Neuronal stem cell (in vitro differentiated cells): ENCODE measurements at regions not wholly inside any gene's neighbourhood (a gene's known extent, or its start where the extent isn't known, plus 50 kb on each side); places are given as distances from the start of the nearest gene placed in this dataset.

Experiments
- DNase-seq: peaks from one replicate; pipeline ENCODE4 v3.0.0-alpha.2; 2013; ENCODE audit warnings: low spot score
- H2AFZ ChIP-seq: one replicate; pipeline ENCODE4 v1.6.1; 2013; ENCODE audit warnings: mild to moderate bottlenecking, low read length, inconsistent platforms
- H2AK5ac ChIP-seq: 2 replicates; pipeline ENCODE4 v1.6.1; 2013; ENCODE audit warnings: low read depth, mild to moderate bottlenecking, inconsistent platforms, low read length, moderate library complexity, mixed read lengths
- H2BK120ac ChIP-seq: 2 replicates; pipeline ENCODE4 v1.6.1; 2013; ENCODE audit warnings: low read depth, mild to moderate bottlenecking, inconsistent platforms, low read length, moderate library complexity, mixed read lengths
- H2BK12ac ChIP-seq: one replicate; pipeline ENCODE4 v1.6.1; 2013; ENCODE audit warnings: low read length, inconsistent platforms
- H2BK15ac ChIP-seq: 2 replicates; pipeline ENCODE4 v1.6.1; 2013; ENCODE audit warnings: mild to moderate bottlenecking, low read length, inconsistent platforms, mixed read lengths
- H2BK5ac ChIP-seq: one replicate; pipeline ENCODE4 v1.6.1; 2013; ENCODE audit warnings: inconsistent platforms, mild to moderate bottlenecking, low read length, moderate library complexity
- H3K14ac ChIP-seq: one replicate; pipeline ENCODE4 v1.6.1; 2013; ENCODE audit warnings: low read length, inconsistent platforms
- H3K18ac ChIP-seq: 2 replicates; pipeline ENCODE4 v1.6.1; 2013; ENCODE audit warnings: low read length, inconsistent platforms
- H3K23ac ChIP-seq: 2 replicates; pipeline ENCODE4 v1.6.1; 2013; ENCODE audit warnings: low read depth, mild to moderate bottlenecking, mixed read lengths, low read length, inconsistent platforms; ENCODE audit not compliant: poor library complexity
- H3K27ac ChIP-seq: replicated peaks from 3 replicates; pipeline ENCODE4 v1.5.1; 2013; ENCODE audit warnings: low read length, inconsistent platforms
- H3K27me3 ChIP-seq, 3 experiments: 2 replicates each; pipeline ENCODE4 v1.6.1; 2013; ENCODE audit warnings: low read length in 3 of 3, mild to moderate bottlenecking in 2 of 3, inconsistent platforms in 1 of 3, low read depth in 1 of 3, mixed read lengths in 1 of 3, moderate library complexity in 1 of 3; ENCODE audit not compliant: control insufficient read depth in 3 of 3, insufficient read depth in 3 of 3
- H3K36me3 ChIP-seq, 2 donors: replicated peaks in 1 of 2; 2 replicates each; pipeline ENCODE4 v1.6.1; 2013; ENCODE audit warnings: low read length in 2 of 2; ENCODE audit not compliant: control insufficient read depth in 2 of 2, insufficient read depth in 2 of 2
- H3K4ac ChIP-seq: 2 replicates; pipeline ENCODE4 v1.6.1; 2013; ENCODE audit warnings: inconsistent platforms, mild to moderate bottlenecking, low read length, moderate library complexity
- H3K4me1 ChIP-seq, 2 donors: 1 replicate in 1 of 2; 2 replicates in 1 of 2; pipeline ENCODE4 v1.6.1; 2013; ENCODE audit warnings: low read length in 2 of 2, low read depth in 1 of 2; ENCODE audit not compliant: control insufficient read depth in 2 of 2, insufficient read depth in 1 of 2
- H3K4me2 ChIP-seq: one replicate; pipeline ENCODE4 v1.6.1; 2013; ENCODE audit warnings: mild to moderate bottlenecking, low read length, inconsistent platforms; ENCODE audit not compliant: insufficient read depth, poor library complexity, severe bottlenecking
- H3K4me3 ChIP-seq, 2 donors: 2 replicates each; pipeline ENCODE4 v1.5.1; 2013; ENCODE audit warnings: low read length in 2 of 2, mild to moderate bottlenecking in 2 of 2, inconsistent platforms in 1 of 2, moderate library complexity in 1 of 2
- H3K79me1 ChIP-seq: one replicate; pipeline ENCODE4 v1.6.1; 2013; ENCODE audit warnings: low read depth, mild to moderate bottlenecking, inconsistent platforms, low read length, moderate library complexity
- H3K9ac ChIP-seq: one replicate; pipeline ENCODE4 v1.6.1; 2013; ENCODE audit warnings: mild to moderate bottlenecking, low read depth, low read length, inconsistent platforms; ENCODE audit not compliant: poor library complexity
- H3K9me3 ChIP-seq, 2 donors: replicated peaks in 1 of 2; 2 replicates each; pipeline versions ENCODE3 to v1.6.1; 2013; ENCODE audit warnings: low read length in 2 of 2, mild to moderate bottlenecking in 2 of 2, inconsistent platforms in 1 of 2, low read depth in 1 of 2, mixed read lengths in 1 of 2, moderate library complexity in 1 of 2; ENCODE audit not compliant: control insufficient read depth in 2 of 2, insufficient read depth in 1 of 2
- H4K8ac ChIP-seq: one replicate; pipeline ENCODE4 v1.6.1; 2013; ENCODE audit warnings: low read depth, mild to moderate bottlenecking, inconsistent platforms, low read length, moderate library complexity
- H4K91ac ChIP-seq: one replicate; pipeline ENCODE4 v1.6.1; 2013; ENCODE audit warnings: low read length, low read depth, mild to moderate bottlenecking, inconsistent platforms; ENCODE audit not compliant: poor library complexity
- WGBS, 2 donors: extraction: QIAGEN DNeasy Blood & Tissue Kit; methylation state at CpG; one replicate each; pipeline ENCODE4 v1.1.7; 2013; ENCODE audit warnings: missing lambda C conversion rate in 2 of 2, mixed read lengths in 1 of 2; ENCODE audit not compliant: insufficient read length in 2 of 2, insufficient replicate concordance in 1 of 2; ENCODE audit errors: extremely low coverage in 2 of 2; 5-methylcytosine and 5-hydroxymethylcytosine counted together

- Histone ChIP-seq H3K9ac (no peak overlapping the region), H2BK12ac (no peak overlapping the region), H4K8ac (no peak overlapping the region), H3K4me2 (no peak overlapping the region), H3K18ac (no peak overlapping the region), H2BK120ac (no peak overlapping the region), H3K27ac (no peak overlapping the region), H3K9me3 (no peaks in the 10 kb centered on the region), H4K91ac (no peak overlapping the region), H3K79me1 (peaks cover 4% of the 10 kb centered on the region), H3K23ac (no peak overlapping the region), H3K4me3 (no peak overlapping the region), H2AK5ac (no peak overlapping the region), H3K36me3 (no peaks in the 10 kb centered on the region), H3K27me3 (peaks cover 0 to 23% (median 9%) of the 10 kb centered on the region in 3 experiments), H2AFZ (no peak overlapping the region), H3K4me1 (peaks cover 0 to 6% of the 10 kb centered on the region in 2 donors), H2BK15ac (no peak overlapping the region), H3K14ac (no peak overlapping the region), H2BK5ac (no peak overlapping the region), H3K4ac (no peak overlapping the region)
- WGBS, 2 donors: no CpG with 5 or more reads among the region's 1 CpG
- no peak for DNase-seq
Measured at GRCh38 chr2:174686430-174686829, 77.8 kb downstream of the CHRNA1 start.

GRCh38 chr2:174683392-174683759, 80.9 kb downstream of the CHRNA1 start:
- Histone ChIP-seq H3K79me1 (peaks cover 2% of the 10 kb centered on the region), H3K9ac (peak overlapping the region; percentile 79), H3K4me1 (peaks cover 3 to 4% of the 10 kb centered on the region in 2 donors), H3K27me3 (peaks cover 0 to 20% (median 9%) of the 10 kb centered on the region in 3 experiments), H3K9me3 (no peaks in the 10 kb centered on the region), H4K91ac (no peak overlapping the region), H3K18ac (peak overlapping the region; percentile 81), H3K4me2 (peak overlapping the region; percentile 96), H2AFZ (peak overlapping the region; percentile 96), H3K4ac (no peak overlapping the region), H2BK5ac (no peak overlapping the region), H3K23ac (no peak overlapping the region), H3K27ac (no peak overlapping the region), H2BK12ac (no peak overlapping the region), H3K36me3 (peaks cover 0 to 15% of the 10 kb centered on the region in 2 donors), H4K8ac (no peak overlapping the region), H3K4me3 (peak overlapping the region; percentile 67 to 72), H3K14ac (no peak overlapping the region), H2BK120ac (no peak overlapping the region), H2AK5ac (no peak overlapping the region), H2BK15ac (no peak overlapping the region)
- DNase-seq: peak; percentile 20
- WGBS, 2 donors: no CpG with 5 or more reads among the region's 10 CpGs

- Histone ChIP-seq H2AK5ac (no peak overlapping the region), H3K4me3 (peak overlapping the region; percentile 72 to 95), H3K9ac (peak overlapping the region; percentile 95), H3K27ac (peak overlapping the region; percentile 21), H4K91ac (no peak overlapping the region), H2BK12ac (no peak overlapping the region), H2AFZ (peak overlapping the region; percentile 96), H3K27me3 (peaks cover 0 to 20% (median 9%) of the 10 kb centered on the region in 3 experiments), H3K4ac (no peak overlapping the region), H3K4me2 (peak overlapping the region; percentile 96), H3K14ac (peak overlapping the region; percentile 50), H4K8ac (no peak overlapping the region), H3K9me3 (no peaks in the 10 kb centered on the region), H2BK15ac (peak overlapping the region; percentile 41), H3K79me1 (peaks cover 2% of the 10 kb centered on the region), H3K4me1 (peaks cover 3 to 4% of the 10 kb centered on the region in 2 donors), H3K23ac (peak overlapping the region; percentile 63), H2BK5ac (no peak overlapping the region), H3K36me3 (peaks cover 0 to 17% of the 10 kb centered on the region in 2 donors), H2BK120ac (peak overlapping the region; percentile 11), H3K18ac (peak overlapping the region; percentile 94)
- WGBS, 2 donors: no CpG with 5 or more reads among the region's 97 CpGs
- peak; percentile 57 for DNase-seq
Measured at GRCh38 chr2:174682578-174683391, 81.5 kb downstream of the CHRNA1 start.

- Histone ChIP-seq H4K91ac (peak overlapping the region; percentile 23), H3K27ac (no peak overlapping the region), H3K27me3 (peaks cover 0 to 20% (median 9%) of the 10 kb centered on the region in 3 experiments), H3K9me3 (no peaks in the 10 kb centered on the region), H3K4me3 (peak overlapping the region; percentile 72 to 95), H3K14ac (peak overlapping the region; percentile 49), H2BK12ac (no peak overlapping the region), H3K4me1 (peaks cover 3 to 4% of the 10 kb centered on the region in 2 donors), H4K8ac (no peak overlapping the region), H3K23ac (peak overlapping the region; percentile 63), H2AK5ac (peak overlapping the region; percentile 25), H3K18ac (peak overlapping the region; percentile 91), H3K4ac (no peak overlapping the region), H2BK15ac (peak overlapping the region; percentile 41), H2BK5ac (no peak overlapping the region), H3K4me2 (peak overlapping the region; percentile 96), H2AFZ (peak overlapping the region; percentile 96), H3K9ac (peak overlapping the region; percentile 95), H3K36me3 (peaks cover 0 to 24% of the 10 kb centered on the region in 2 donors), H3K79me1 (peaks cover 2% of the 10 kb centered on the region), H2BK120ac (peak overlapping the region; percentile 11)
- WGBS, 2 donors: no CpG with 5 or more reads among the region's 52 CpGs
- peak; percentile 21 for DNase-seq
Measured at GRCh38 chr2:174682007-174682577, 82.2 kb downstream of the CHRNA1 start.
